ENCODE measurements at regions not wholly inside any gene's neighbourhood (a gene's known extent, or its start where the extent isn't known, plus 50 kb on each side); places are given as distances from the start of the nearest gene placed in this dataset.

GRCh38 chr18:56351911-56352500, 286.4 kb downstream of the TXNL1 start:
- Histone ChIP-seq H2AFZ (ENCODE audit: low read length) (no peak overlapping the region), H3K4me1 (ENCODE audit: insufficient read depth, low read length) (no peaks in the 10 kb centered on the region), H3K4me3 (ENCODE audit: insufficient read depth, low read length) (no peak overlapping the region), H4K20me1 (ENCODE audit: insufficient read depth, low read length) (no peaks in the 10 kb centered on the region), H3K79me2 (ENCODE audit: insufficient read depth, low read length) (no peaks in the 10 kb centered on the region), H3K27me3 (ENCODE audit: insufficient read depth, low read length) (no peaks in the 10 kb centered on the region), H3K27ac (ENCODE audit: low read depth, low read length) (no peak overlapping the region), H3K4me2 (ENCODE audit: insufficient read depth, low read length) (no peak overlapping the region), H3K36me3 (ENCODE audit: insufficient read depth, low read length) (no peaks in the 10 kb centered on the region), H3K9me3 (ENCODE audit: low read depth, low read length) (no peaks in the 10 kb centered on the region)
- DNase-seq (ENCODE audit: insufficient read length, low spot score, missing footprints), result no peak
- TF ChIP-seq CTCF (IDR thresholded peaks at IDR 0.05; ENCODE audit: extremely low read depth, low read depth, low read length), result no peak

GRCh38 chr18:56337507-56337906, 300.9 kb downstream of the TXNL1 start:
- no peaks in the 10 kb centered on the region for H3K36me3 ChIP-seq (ENCODE audit: insufficient read depth, low read length)
- H3K4me1 ChIP-seq (ENCODE audit: insufficient read depth, low read length), result no peaks in the 10 kb centered on the region
- H3K79me2 ChIP-seq (ENCODE audit: insufficient read depth, low read length), result no peaks in the 10 kb centered on the region
- no peak for TF ChIP-seq CTCF (IDR thresholded peaks at IDR 0.05; ENCODE audit: extremely low read depth, low read depth, low read length)
- no peaks in the 10 kb centered on the region for H3K27me3 ChIP-seq (ENCODE audit: insufficient read depth, low read length)
- H3K4me2 ChIP-seq (ENCODE audit: insufficient read depth, low read length), result no peak overlapping the region
- no peak overlapping the region for H2AFZ ChIP-seq (ENCODE audit: low read length)
- H3K9me3 ChIP-seq (ENCODE audit: low read depth, low read length), result no peaks in the 10 kb centered on the region
- no peak overlapping the region for H3K4me3 ChIP-seq (ENCODE audit: insufficient read depth, low read length)
- no peak for DNase-seq (ENCODE audit: insufficient read length, low spot score, missing footprints)
- H3K27ac ChIP-seq (ENCODE audit: low read depth, low read length), result no peak overlapping the region
- H4K20me1 ChIP-seq (ENCODE audit: insufficient read depth, low read length), result no peaks in the 10 kb centered on the region

- no peak for DNase-seq (ENCODE audit: insufficient read length, low spot score, missing footprints)
Measured at GRCh38 chr18:56333839-56334238, 304.6 kb downstream of the TXNL1 start.

GRCh38 chr18:56333146-56333545, 305.2 kb downstream of the TXNL1 start:
- H3K9me3 ChIP-seq (ENCODE audit: low read depth, low read length), result no peaks in the 10 kb centered on the region
- H3K27me3 ChIP-seq (ENCODE audit: insufficient read depth, low read length), result no peaks in the 10 kb centered on the region
- no peak overlapping the region for H3K4me2 ChIP-seq (ENCODE audit: insufficient read depth, low read length)
- H3K4me3 ChIP-seq (ENCODE audit: insufficient read depth, low read length), result no peak overlapping the region
- no peak for DNase-seq (ENCODE audit: insufficient read length, low spot score, missing footprints)
- no peaks in the 10 kb centered on the region for H3K36me3 ChIP-seq (ENCODE audit: insufficient read depth, low read length)
- H3K4me1 ChIP-seq (ENCODE audit: insufficient read depth, low read length), result peaks cover 7% of the 10 kb centered on the region
- H2AFZ ChIP-seq (ENCODE audit: low read length), result no peak overlapping the region
- H3K27ac ChIP-seq (ENCODE audit: low read depth, low read length), result no peak overlapping the region
- TF ChIP-seq CTCF (IDR thresholded peaks at IDR 0.05; ENCODE audit: extremely low read depth, low read depth, low read length), result no peak
- no peaks in the 10 kb centered on the region for H3K79me2 ChIP-seq (ENCODE audit: insufficient read depth, low read length)
- H4K20me1 ChIP-seq (ENCODE audit: insufficient read depth, low read length), result no peaks in the 10 kb centered on the region

More at GRCh38 chr18:56333839-56334238, 304.6 kb downstream of the TXNL1 start:
- Histone ChIP-seq H3K4me3 (ENCODE audit: insufficient read depth, low read length) (no peak overlapping the region), H2AFZ (ENCODE audit: low read length) (no peak overlapping the region), H3K27ac (ENCODE audit: low read depth, low read length) (no peak overlapping the region), H3K27me3 (ENCODE audit: insufficient read depth, low read length) (no peaks in the 10 kb centered on the region), H3K9me3 (ENCODE audit: low read depth, low read length) (no peaks in the 10 kb centered on the region), H3K36me3 (ENCODE audit: insufficient read depth, low read length) (no peaks in the 10 kb centered on the region), H3K79me2 (ENCODE audit: insufficient read depth, low read length) (no peaks in the 10 kb centered on the region), H4K20me1 (ENCODE audit: insufficient read depth, low read length) (no peaks in the 10 kb centered on the region), H3K4me1 (ENCODE audit: insufficient read depth, low read length) (peaks cover 7% of the 10 kb centered on the region), H3K4me2 (ENCODE audit: insufficient read depth, low read length) (no peak overlapping the region)
- TF ChIP-seq CTCF (IDR thresholded peaks at IDR 0.05; ENCODE audit: extremely low read depth, low read depth, low read length), result no peak

Data from osteoblast (primary cell).